HCT116 (cell line): ENCODE measurements at regions not wholly inside any gene's neighbourhood (a gene's known extent, or its start where the extent isn't known, plus 50 kb on each side); places are given as distances from the start of the nearest gene placed in this dataset.

ENCODE experiments used
- CBX3 ChIP-seq: IDR thresholded peaks from 2 replicates; pipeline ENCODE4 v1.6.1; 2012; ENCODE audit warnings: low read depth
- CTCF ChIP-seq, 3 experiments: fragments of 200-600 bp in 1 of 3; sonication (generic) in 1 of 3; IDR thresholded peaks in 2 of 3; conservative IDR thresholded peaks in 1 of 3; 2 replicates each; pipeline ENCODE4 v1.5.1; 2012 to 2017; ENCODE audit warnings: low read depth in 2 of 3, low read length in 2 of 3, antibody characterized with exemption in 1 of 3, borderline replicate concordance in 1 of 3, control low read depth in 1 of 3, mild to moderate bottlenecking in 1 of 3, mixed read lengths in 1 of 3, mixed run types in 1 of 3, moderate library complexity in 1 of 3; ENCODE audit not compliant: insufficient read depth in 1 of 3
- EZH2 ChIP-seq: fragments of 200-600 bp; sonication (generic); IDR thresholded peaks from 2 replicates; pipeline ENCODE4 v1.6.1; 2017; ENCODE audit warnings: antibody characterized with exemption, mixed run types
- FOSL1 ChIP-seq: IDR thresholded peaks from 2 replicates; pipeline ENCODE4 v1.6.1; 2012; ENCODE audit warnings: low read depth
- POLR2A ChIP-seq: IDR thresholded peaks from 2 replicates; pipeline ENCODE4 v1.7.0; 2011; ENCODE audit warnings: borderline replicate concordance; ENCODE audit not compliant: insufficient read depth, insufficient read length; ENCODE audit errors: extremely low read depth
- POLR2AphosphoS5 ChIP-seq: IDR thresholded peaks from 2 replicates; pipeline ENCODE4 v1.6.1; 2011; ENCODE audit warnings: mild to moderate bottlenecking, low read depth, low read length, moderate library complexity
- RAD21 ChIP-seq: IDR thresholded peaks from 2 replicates; pipeline ENCODE4 v1.6.1; 2012; ENCODE audit warnings: low read depth, mild to moderate bottlenecking
- SP1 ChIP-seq: IDR thresholded peaks from 2 replicates; pipeline ENCODE4 v1.6.1; 2012; ENCODE audit warnings: low read depth
- ZBTB33 ChIP-seq: IDR thresholded peaks from 2 replicates; pipeline ENCODE4 v1.6.1; 2011; ENCODE audit warnings: mild to moderate bottlenecking, low read length, moderate library complexity; ENCODE audit not compliant: insufficient replicate concordance; ENCODE audit errors: extremely low read depth
- ZFX ChIP-seq: fragments of 450-650 bp; IDR thresholded peaks from 2 replicates; pipeline ENCODE4 v1.6.1; 2017

GRCh38 chr5:112634166-112634565, 103.5 kb upstream of the APC start:
- TF ChIP-seq SP1, result no peak
- no peak for TF ChIP-seq POLR2A
- TF ChIP-seq ZBTB33, result no peak
- no peak for TF ChIP-seq CTCF (IDR thresholded peaks at IDR 0.05 in 2 of 3, conservative IDR thresholded peaks at IDR 0.05 in 1 of 3; ENCODE audit: borderline replicate concordance in 1 of 3, insufficient read depth in 1 of 3, low read depth in 2 of 3, low read length in 2 of 3)
- no peak for TF ChIP-seq POLR2AphosphoS5
- TF ChIP-seq ZFX, result no peak
- no peak for TF ChIP-seq EZH2
- no peak for TF ChIP-seq CBX3
- no peak for TF ChIP-seq RAD21
- no peak for TF ChIP-seq FOSL1
